Testis (tissue), 2 donors: ENCODE measurements at regions not wholly inside any gene's neighbourhood (a gene's known extent, or its start where the extent isn't known, plus 50 kb on each side); places are given as distances from the start of the nearest gene placed in this dataset.

Source experiments
- DNase-seq: peaks from one replicate; pipeline ENCODE4 v3.0.0-alpha.2; 2019
- H3K27ac ChIP-seq, 2 donors: fragments of 200-600 bp; sonication (generic); one replicate each; pipeline ENCODE4 v1.5.1; 2019
- H3K27me3 ChIP-seq: fragments of 200-600 bp; sonication (generic); one replicate; pipeline ENCODE4 v1.5.1; 2019
- H3K36me3 ChIP-seq: fragments of 200-600 bp; sonication (generic); one replicate; pipeline ENCODE4 v1.5.1; 2017; ENCODE audit warnings: low read depth; ENCODE audit errors: missing control alignments
- H3K4me1 ChIP-seq: fragments of 200-600 bp; sonication (generic); one replicate; pipeline ENCODE4 v1.5.1; 2019
- H3K4me3 ChIP-seq, 2 donors: fragments of 200-600 bp; sonication (generic); one replicate each; pipeline ENCODE4 v1.5.1; 2017 to 2019
- H3K9me3 ChIP-seq: fragments of 200-600 bp; sonication (generic); one replicate; pipeline ENCODE4 v1.5.1; 2017
- CTCF ChIP-seq, 3 experiments: fragments of 450-650 bp in 2 of 3; fragments of 200-600 bp in 1 of 3; sonication (generic) in 1 of 3; IDR thresholded peaks; one replicate each; pipeline ENCODE4 v1.5.1; 2016 to 2019; ENCODE audit warnings: antibody characterized with exemption in 3 of 3, mild to moderate bottlenecking in 2 of 3, moderate library complexity in 1 of 3
- POLR2A ChIP-seq: fragments of 450-650 bp; IDR thresholded peaks from one replicate; pipeline ENCODE4 v1.6.1; 2017; ENCODE audit warnings: antibody characterized with exemption, mild to moderate bottlenecking, moderate library complexity
- whole genome bisulfite sequencing, 2 donors: methylation state at CpG; one replicate each; pipeline ENCODE4 v1.1.5; 2018; 5-methylcytosine and 5-hydroxymethylcytosine counted together
- intact Hi-C: fragments of 100-400 bp; cut with DNase I; formaldehyde crosslinking; loops from one replicate; pipeline ENCODE4 v1.15.1; 2023; ENCODE audit warnings: low total_unique reads

GRCh38 chr15:95834028-95834804 is 496.3 kb upstream of the NR2F2 start:
- no peaks in the 10 kb centered on the region for H3K9me3 ChIP-seq
- DNase-seq = no peak
- no peaks in the 10 kb centered on the region for H3K4me1 ChIP-seq
- TF ChIP-seq POLR2A (no peak), CTCF (IDR thresholded peaks at IDR 0.05) (no peak)
- WGBS, 2 donors = 80 to 82% methylated on average over 5 of the region's 5 CpGs
- H3K4me3 ChIP-seq = no peak overlapping the region
- no peaks in the 10 kb centered on the region for H3K36me3 ChIP-seq
- intact Hi-C loops = no loop called here
- H3K27ac ChIP-seq = no peak overlapping the region
- no peaks in the 10 kb centered on the region for H3K27me3 ChIP-seq

- Histone ChIP-seq H3K27ac (no peak overlapping the region), H3K4me3 (no peak overlapping the region), H3K4me1 (peaks cover 5% of the 10 kb centered on the region), H3K36me3 (no peaks in the 10 kb centered on the region), H3K9me3 (no peaks in the 10 kb centered on the region), H3K27me3 (no peaks in the 10 kb centered on the region)
- intact Hi-C loops = no loop called here
- TF ChIP-seq POLR2A (no peak), CTCF (IDR thresholded peaks at IDR 0.05) (no peak)
- DNase-seq = no peak
- 88 to 93% methylated on average over 1 of the region's 1 CpG for WGBS, 2 donors
Observed at GRCh38 chr15:95836536-95836935, 494.0 kb upstream of the NR2F2 start.

GRCh38 chr15:95837341-95838004 is 493.0 kb upstream of the NR2F2 start:
- DNase-seq = no peak
- H3K27ac ChIP-seq = no peak overlapping the region
- no peaks in the 10 kb centered on the region for H3K27me3 ChIP-seq
- H3K4me3 ChIP-seq = no peak overlapping the region
- intact Hi-C loops = no loop called here
- H3K4me1 ChIP-seq = peaks cover 5% of the 10 kb centered on the region
- 90 to 94% methylated on average over 4 of the region's 4 CpGs for WGBS, 2 donors
- TF ChIP-seq CTCF (IDR thresholded peaks at IDR 0.05) = no peak
- TF ChIP-seq POLR2A = no peak
- H3K36me3 ChIP-seq = no peaks in the 10 kb centered on the region
- no peaks in the 10 kb centered on the region for H3K9me3 ChIP-seq

- DNase-seq = no peak
- no peaks in the 10 kb centered on the region for H3K9me3 ChIP-seq
- peaks cover 5% of the 10 kb centered on the region for H3K4me1 ChIP-seq
- TF ChIP-seq POLR2A (no peak), CTCF (IDR thresholded peaks at IDR 0.05) (no peak)
- intact Hi-C loops = no loop called here
- H3K36me3 ChIP-seq = no peaks in the 10 kb centered on the region
- no peak overlapping the region for H3K27ac ChIP-seq
- WGBS, 2 donors = 52 to 56% methylated on average over 2 of the region's 2 CpGs
- no peak overlapping the region for H3K4me3 ChIP-seq
- H3K27me3 ChIP-seq = no peaks in the 10 kb centered on the region
Observed at GRCh38 chr15:95839367-95839782, 491.1 kb upstream of the NR2F2 start.
